Tibial nerve (tissue), 4 donors: ENCODE measurements at regions not wholly inside any gene's neighbourhood (a gene's known extent, or its start where the extent isn't known, plus 50 kb on each side); places are given as distances from the start of the nearest gene placed in this dataset.

Source experiments
- DNase-seq, 2 donors: peaks; one replicate each; pipeline ENCODE4 v3.0.0-alpha.2; 2019; ENCODE audit warnings: low spot score in 2 of 2
- H3K27ac ChIP-seq, 4 donors: fragments of 200-600 bp; sonication (generic) in 3 of 4; one replicate each; pipeline ENCODE4 v1.5.1; 2017 to 2019; ENCODE audit warnings: mild to moderate bottlenecking in 1 of 4
- H3K27me3 ChIP-seq, 2 donors: fragments of 200-600 bp; sonication (generic) in 1 of 2; one replicate each; pipeline versions ENCODE4 v1.5.1 to v1.6.0; 2017 to 2019
- H3K36me3 ChIP-seq, 3 donors: fragments of 200-600 bp; sonication (generic); one replicate each; pipeline ENCODE4 v1.5.1; 2018 to 2019
- H3K4me1 ChIP-seq, 4 donors: fragments of 200-600 bp; sonication (generic) in 3 of 4; one replicate each; pipeline ENCODE4 v1.5.1; 2017 to 2019
- H3K4me3 ChIP-seq, 4 donors: fragments of 200-600 bp; sonication (generic) in 3 of 4; one replicate each; pipeline ENCODE4 v1.5.1; 2017 to 2019; ENCODE audit warnings: mild to moderate bottlenecking in 1 of 4, moderate library complexity in 1 of 4
- H3K9me3 ChIP-seq, 4 donors: fragments of 200-600 bp; sonication (generic) in 3 of 4; one replicate each; pipeline ENCODE4 v1.5.1; 2017 to 2019
- EP300 ChIP-seq, 2 donors: sonication (generic); formaldehyde crosslinking; IDR thresholded peaks; one replicate each; pipeline ENCODE4 v1.6.1; 2017; ENCODE audit warnings: antibody characterized with exemption in 2 of 2, mild to moderate bottlenecking in 1 of 2
- POLR2A ChIP-seq, 2 donors: fragments of 450-650 bp; IDR thresholded peaks; one replicate each; pipeline ENCODE4 v1.6.1; 2017; ENCODE audit warnings: antibody characterized with exemption in 2 of 2, mild to moderate bottlenecking in 2 of 2, moderate library complexity in 2 of 2
- WGBS, 2 donors: methylation state at CpG; one replicate each; pipeline ENCODE4 v1.1.5; 2018; 5-methylcytosine and 5-hydroxymethylcytosine counted together
- TF ChIP-seq, protein P1 (sequence below), 5 experiments: fragments of 200-600 bp in 3 of 5; fragments of 450-650 bp in 2 of 5; sonication (generic) in 3 of 5; IDR thresholded peaks; one replicate each; pipeline ENCODE4 v1.5.1; 2016 to 2019; ENCODE audit warnings: antibody characterized with exemption in 5 of 5, mild to moderate bottlenecking in 3 of 5, moderate library complexity in 2 of 5

DNA sequence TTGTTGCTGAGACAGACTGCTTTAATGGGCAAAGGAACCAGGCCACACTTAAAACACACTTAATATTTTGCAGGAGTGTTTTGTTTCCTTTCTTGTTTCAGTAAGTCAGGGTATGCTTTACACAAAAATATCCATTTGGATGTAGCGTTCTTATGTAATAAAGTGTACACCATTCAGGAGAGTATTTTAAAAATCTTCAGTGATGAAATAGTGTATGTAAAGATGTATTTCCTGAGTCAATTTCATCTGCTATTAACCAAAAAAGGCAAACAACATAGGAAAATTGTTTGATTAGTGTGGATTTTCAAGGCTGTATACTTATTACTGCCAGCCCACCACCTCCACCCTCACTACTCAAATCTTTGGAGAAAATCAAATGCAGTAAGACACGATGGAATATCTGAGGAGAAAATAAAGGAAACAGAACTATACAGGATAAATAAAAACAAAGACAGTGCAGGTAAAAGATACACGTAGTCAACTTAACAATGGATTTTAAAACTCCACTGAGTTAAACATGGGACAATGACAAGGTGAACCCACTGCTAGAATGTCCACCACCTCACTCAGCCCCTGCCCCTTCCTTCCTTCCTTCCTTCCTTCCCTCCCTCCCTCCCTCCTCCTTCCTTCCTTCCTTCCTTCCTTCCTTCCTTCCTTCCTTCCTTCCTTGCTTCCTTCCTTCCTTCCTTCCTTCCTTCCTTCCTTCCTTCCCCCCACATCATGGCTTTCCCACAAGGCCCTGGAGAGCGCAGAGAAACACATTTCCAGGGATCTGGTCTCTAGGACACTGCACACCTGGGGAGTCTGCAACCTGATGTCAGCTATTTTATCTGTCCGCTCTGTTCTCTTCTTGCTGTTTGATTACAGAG lies 360.3 kb downstream of the IRS2 start:
- Histone ChIP-seq H3K36me3 (no peaks in the 10 kb centered on the region), H3K27me3 (no peaks in the 10 kb centered on the region), H3K9me3 (no peaks in the 10 kb centered on the region), H3K4me3 (no peak overlapping the region), H3K27ac (no peak overlapping the region), H3K4me1 (no peaks in the 10 kb centered on the region)
- DNase-seq = no peak
- TF ChIP-seq, protein P1, sequence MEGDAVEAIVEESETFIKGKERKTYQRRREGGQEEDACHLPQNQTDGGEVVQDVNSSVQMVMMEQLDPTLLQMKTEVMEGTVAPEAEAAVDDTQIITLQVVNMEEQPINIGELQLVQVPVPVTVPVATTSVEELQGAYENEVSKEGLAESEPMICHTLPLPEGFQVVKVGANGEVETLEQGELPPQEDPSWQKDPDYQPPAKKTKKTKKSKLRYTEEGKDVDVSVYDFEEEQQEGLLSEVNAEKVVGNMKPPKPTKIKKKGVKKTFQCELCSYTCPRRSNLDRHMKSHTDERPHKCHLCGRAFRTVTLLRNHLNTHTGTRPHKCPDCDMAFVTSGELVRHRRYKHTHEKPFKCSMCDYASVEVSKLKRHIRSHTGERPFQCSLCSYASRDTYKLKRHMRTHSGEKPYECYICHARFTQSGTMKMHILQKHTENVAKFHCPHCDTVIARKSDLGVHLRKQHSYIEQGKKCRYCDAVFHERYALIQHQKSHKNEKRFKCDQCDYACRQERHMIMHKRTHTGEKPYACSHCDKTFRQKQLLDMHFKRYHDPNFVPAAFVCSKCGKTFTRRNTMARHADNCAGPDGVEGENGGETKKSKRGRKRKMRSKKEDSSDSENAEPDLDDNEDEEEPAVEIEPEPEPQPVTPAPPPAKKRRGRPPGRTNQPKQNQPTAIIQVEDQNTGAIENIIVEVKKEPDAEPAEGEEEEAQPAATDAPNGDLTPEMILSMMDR (IDR thresholded peaks at IDR 0.05) = no peak
- TF ChIP-seq POLR2A (IDR thresholded peaks at IDR 0.05) = no peak
- no peak for TF ChIP-seq EP300 (IDR thresholded peaks at IDR 0.05)
- WGBS, 2 donors = 84 to 87% methylated on average over 5 of the region's 5 CpGs

DNA sequence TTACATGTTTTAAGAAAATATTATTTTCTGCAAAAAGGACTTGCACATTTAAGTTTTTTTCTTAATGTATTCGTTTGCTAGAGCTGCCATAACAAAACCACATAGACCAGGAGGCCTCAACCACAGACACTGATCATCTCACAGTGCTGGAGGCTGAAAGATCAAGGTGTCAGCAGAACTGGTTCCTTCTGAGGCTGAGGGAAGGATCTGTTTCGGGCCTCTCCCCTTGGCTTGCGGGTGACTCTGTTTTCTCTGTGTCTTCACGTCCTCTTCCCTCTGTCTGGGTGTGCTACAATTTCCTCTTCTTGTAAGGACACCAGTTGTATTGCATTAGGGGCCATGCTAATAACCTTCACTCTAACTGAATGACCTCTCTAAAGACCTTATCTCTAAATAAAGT lies 364.2 kb downstream of the IRS2 start:
- H3K27me3 ChIP-seq = no peaks in the 10 kb centered on the region
- H3K36me3 ChIP-seq = no peaks in the 10 kb centered on the region
- H3K9me3 ChIP-seq = no peaks in the 10 kb centered on the region
- no peak for DNase-seq
- no peaks in the 10 kb centered on the region for H3K4me1 ChIP-seq
- WGBS, 2 donors = 69 to 83% methylated on average over 4 of the region's 4 CpGs
- TF ChIP-seq, protein P1 (IDR thresholded peaks at IDR 0.05) = no peak
- TF ChIP-seq EP300 (IDR thresholded peaks at IDR 0.05) = no peak
- TF ChIP-seq POLR2A (IDR thresholded peaks at IDR 0.05) = no peak
- no peak overlapping the region for H3K4me3 ChIP-seq
- no peak overlapping the region for H3K27ac ChIP-seq

DNA sequence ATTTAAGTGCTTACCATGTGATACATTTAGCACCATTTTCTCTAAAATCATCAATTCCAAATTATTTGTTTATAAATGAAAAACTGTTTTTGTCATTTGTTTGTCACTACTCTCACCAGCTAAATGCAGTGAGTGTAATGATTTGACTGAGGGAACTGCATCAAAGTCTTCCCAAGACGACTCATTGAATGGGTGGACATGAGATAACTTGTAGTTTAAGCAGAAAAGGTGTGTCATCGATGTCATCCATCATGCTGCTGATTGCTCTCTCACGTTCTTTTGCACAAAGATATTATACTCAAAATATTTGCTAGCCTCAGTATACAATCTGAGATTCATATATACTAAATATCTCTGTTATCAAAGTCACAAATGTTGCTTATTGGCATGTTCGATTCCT lies 366.5 kb downstream of the IRS2 start:
- no peak for TF ChIP-seq EP300 (IDR thresholded peaks at IDR 0.05)
- no peaks in the 10 kb centered on the region for H3K36me3 ChIP-seq
- H3K4me1 ChIP-seq = no peaks in the 10 kb centered on the region
- WGBS, 2 donors = 85 to 87% methylated on average over 4 of the region's 4 CpGs
- no peak overlapping the region for H3K27ac ChIP-seq
- H3K9me3 ChIP-seq = no peaks in the 10 kb centered on the region
- no peak for DNase-seq
- no peaks in the 10 kb centered on the region for H3K27me3 ChIP-seq
- H3K4me3 ChIP-seq = no peak overlapping the region

DNA sequence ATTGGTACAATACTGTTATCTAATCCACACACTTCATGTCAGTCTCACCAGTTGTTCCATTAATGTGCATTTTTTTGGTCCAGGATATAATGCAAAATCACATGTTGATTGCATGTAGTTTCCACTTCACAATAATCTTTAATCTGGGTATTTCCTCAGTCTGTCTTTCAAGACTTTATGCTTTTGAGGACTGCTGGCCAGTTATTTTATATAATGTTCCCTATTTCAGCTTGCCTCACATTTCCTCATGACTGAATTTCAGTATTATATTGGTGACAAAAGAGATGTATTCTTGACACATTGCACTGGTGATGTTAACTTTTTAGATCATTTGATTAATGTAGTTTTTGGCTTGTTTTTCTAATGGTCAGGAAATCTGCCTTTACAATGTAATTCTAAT lies 368.3 kb downstream of the IRS2 start:
- no peak for DNase-seq
- Histone ChIP-seq H3K4me1 (no peaks in the 10 kb centered on the region), H3K27ac (no peak overlapping the region), H3K4me3 (no peak overlapping the region), H3K27me3 (no peaks in the 10 kb centered on the region), H3K9me3 (no peaks in the 10 kb centered on the region), H3K36me3 (no peaks in the 10 kb centered on the region)
- TF ChIP-seq, protein P1 (IDR thresholded peaks at IDR 0.05) = no peak
- TF ChIP-seq EP300 (IDR thresholded peaks at IDR 0.05) = no peak
- no peak for TF ChIP-seq POLR2A (IDR thresholded peaks at IDR 0.05)

DNA sequence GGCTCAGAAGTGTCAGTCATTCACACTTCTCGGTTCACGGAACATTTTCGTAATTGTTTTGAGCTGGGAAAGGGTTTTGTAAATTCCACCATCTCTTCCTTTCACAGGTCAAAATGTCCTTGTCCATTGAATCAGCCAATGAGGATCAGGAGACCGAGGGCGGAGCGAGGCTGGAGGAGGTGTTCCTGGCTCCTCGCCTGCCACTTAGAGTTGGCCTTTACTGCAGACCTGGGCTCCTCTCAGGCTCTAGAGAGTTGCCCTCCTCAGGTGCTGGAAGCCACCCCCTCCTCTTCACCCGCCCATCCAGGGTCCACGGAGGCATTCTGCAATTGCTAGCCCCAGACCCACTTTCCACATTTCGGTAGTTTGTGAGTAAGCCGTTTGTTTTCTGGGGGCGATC lies 370.4 kb downstream of the IRS2 start:
- 91 to 93% methylated on average over 12 of the region's 12 CpGs for WGBS, 2 donors
- no peak for DNase-seq

More for the DNA sequence above, 370.4 kb downstream of the IRS2 start:
- H3K4me1 ChIP-seq = peaks cover 0 to 11% (median 0%) of the 10 kb centered on the region in 4 donors
- H3K36me3 ChIP-seq = no peaks in the 10 kb centered on the region
- H3K4me3 ChIP-seq = no peak overlapping the region
- TF ChIP-seq POLR2A (IDR thresholded peaks at IDR 0.05) = no peak
- TF ChIP-seq EP300 (IDR thresholded peaks at IDR 0.05) = no peak
- TF ChIP-seq, protein P1 (IDR thresholded peaks at IDR 0.05) = no peak
- no peaks in the 10 kb centered on the region for H3K9me3 ChIP-seq
- H3K27ac ChIP-seq = no peak overlapping the region
- no peaks in the 10 kb centered on the region for H3K27me3 ChIP-seq
